ENCODE measurements at regions not wholly inside any gene's neighbourhood (a gene's known extent, or its start where the extent isn't known, plus 50 kb on each side); places are given as distances from the start of the nearest gene placed in this dataset.
"Not testable (repeated sequence)": the region's sequence is repeated elsewhere in the genome, so short reads cannot be mapped to it uniquely, and the experiment has no call there.

GRCh38 chr5:106985174-106985573 is 685.6 kb downstream of the EFNA5 start:
- no peak for DNase-seq (ENCODE audit: low spot score)

- DNase-seq (ENCODE audit: low spot score), result not testable (repeated sequence)
Observed at GRCh38 chr5:106979178-106979577, 691.6 kb downstream of the EFNA5 start.

GRCh38 chr5:106978582-106979165 is 692.1 kb downstream of the EFNA5 start:
- DNase-seq (ENCODE audit: low spot score), result not testable (repeated sequence)

GRCh38 chr5:106976363-106976762 is 694.4 kb downstream of the EFNA5 start:
- DNase-seq (ENCODE audit: low spot score), result no peak

- DNase-seq (ENCODE audit: low spot score), result no peak
Observed at GRCh38 chr5:106974272-106974671, 696.5 kb downstream of the EFNA5 start.

- no peak for DNase-seq (ENCODE audit: low spot score)
Observed at GRCh38 chr5:106966686-106967315, 703.9 kb downstream of the EFNA5 start.

GRCh38 chr5:106964132-106964531 is 706.6 kb downstream of the EFNA5 start:
- DNase-seq (ENCODE audit: low spot score), result no peak

GRCh38 chr5:106963630-106964029 is 707.1 kb downstream of the EFNA5 start:
- no peak for DNase-seq (ENCODE audit: low spot score)

- no peak for DNase-seq (ENCODE audit: low spot score)
Observed at GRCh38 chr5:106962464-106963230, 708.1 kb downstream of the EFNA5 start.

GRCh38 chr5:106959387-106959786 is 711.4 kb downstream of the EFNA5 start:
- no peak for DNase-seq (ENCODE audit: low spot score)

GRCh38 chr5:106957336-106957735 is 713.4 kb downstream of the EFNA5 start:
- no peak for DNase-seq (ENCODE audit: low spot score)

- no peak for DNase-seq (ENCODE audit: low spot score)
Observed at GRCh38 chr5:106956886-106957285, 713.9 kb downstream of the EFNA5 start.

- DNase-seq (ENCODE audit: low spot score), result no peak
Observed at GRCh38 chr5:106956187-106956586, 714.5 kb downstream of the EFNA5 start.

GRCh38 chr5:106940986-106941385 is 729.8 kb downstream of the EFNA5 start:
- no peak for DNase-seq (ENCODE audit: low spot score)

GRCh38 chr5:106940301-106940846 is 730.4 kb downstream of the EFNA5 start:
- no peak for DNase-seq (ENCODE audit: low spot score)

GRCh38 chr5:106923409-106923808 is 747.3 kb downstream of the EFNA5 start:
- DNase-seq (ENCODE audit: low spot score), result no peak

GRCh38 chr5:106921567-106921966 is 749.2 kb downstream of the EFNA5 start:
- no peak for DNase-seq (ENCODE audit: low spot score)

GRCh38 chr5:106910486-106910885 is 760.3 kb downstream of the EFNA5 start:
- DNase-seq (ENCODE audit: low spot score), result no peak

GRCh38 chr5:106909716-106910115 is 761.0 kb downstream of the EFNA5 start:
- DNase-seq (ENCODE audit: low spot score), result no peak

- DNase-seq (ENCODE audit: low spot score), result no peak
Observed at GRCh38 chr5:106907979-106908378, 762.8 kb downstream of the EFNA5 start.

GRCh38 chr5:106906199-106906598 is 764.5 kb downstream of the EFNA5 start:
- no peak for DNase-seq (ENCODE audit: low spot score)

- DNase-seq (ENCODE audit: low spot score), result no peak
Observed at GRCh38 chr5:106894964-106895363, 775.8 kb downstream of the EFNA5 start.

GRCh38 chr5:106882035-106882434 is 788.7 kb downstream of the EFNA5 start:
- DNase-seq (ENCODE audit: low spot score), result no peak

All from ecto neural progenitor cell (in vitro differentiated cells).